Esophagus muscularis mucosa (tissue), 4 donors: ENCODE measurements at regions not wholly inside any gene's neighbourhood (a gene's known extent, or its start where the extent isn't known, plus 50 kb on each side); places are given as distances from the start of the nearest gene placed in this dataset.

Experiments used
- EP300 ChIP-seq: sonication (generic); formaldehyde crosslinking; IDR thresholded peaks from one replicate; pipeline ENCODE4 v1.6.1; 2017; ENCODE audit warnings: antibody characterized with exemption
- POLR2A ChIP-seq: fragments of 450-650 bp; IDR thresholded peaks from one replicate; pipeline ENCODE4 v1.6.1; 2017; ENCODE audit warnings: antibody characterized with exemption, moderate library complexity, mild to moderate bottlenecking, low read depth
- POLR2AphosphoS5 ChIP-seq, 2 donors: sonication (generic); formaldehyde crosslinking; IDR thresholded peaks; one replicate each; pipeline ENCODE4 v1.6.1; 2017; ENCODE audit warnings: antibody characterized with exemption in 2 of 2
- TF ChIP-seq, protein P1 (sequence below), 3 experiments: fragments of 200-600 bp in 2 of 3; fragments of 450-650 bp in 1 of 3; sonication (generic) in 2 of 3; IDR thresholded peaks; one replicate each; pipeline ENCODE4 v1.5.1; 2017 to 2019; ENCODE audit warnings: antibody characterized with exemption in 3 of 3, mild to moderate bottlenecking in 2 of 3, moderate library complexity in 1 of 3

DNA sequence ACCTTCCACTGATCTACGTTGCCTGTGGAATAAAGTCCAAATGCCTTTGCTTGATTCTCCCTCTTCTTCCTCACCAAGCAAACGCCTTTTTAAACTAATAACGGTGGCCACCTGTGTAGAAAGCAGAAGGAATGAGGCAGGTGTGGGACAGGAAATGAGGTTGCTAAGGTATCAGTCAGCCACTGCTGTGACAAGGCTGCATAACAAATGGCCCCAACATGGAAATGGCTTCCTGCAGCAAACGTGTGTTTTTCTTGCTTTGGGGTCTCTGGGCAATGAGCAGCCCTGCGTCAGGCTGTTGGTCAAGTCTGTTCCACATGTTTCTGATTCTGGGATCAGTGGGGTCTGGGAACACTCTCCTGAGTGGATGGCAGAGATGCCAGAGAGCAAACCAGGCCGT, 56.0 kb upstream of the EN2 start:
- TF ChIP-seq, protein P1, sequence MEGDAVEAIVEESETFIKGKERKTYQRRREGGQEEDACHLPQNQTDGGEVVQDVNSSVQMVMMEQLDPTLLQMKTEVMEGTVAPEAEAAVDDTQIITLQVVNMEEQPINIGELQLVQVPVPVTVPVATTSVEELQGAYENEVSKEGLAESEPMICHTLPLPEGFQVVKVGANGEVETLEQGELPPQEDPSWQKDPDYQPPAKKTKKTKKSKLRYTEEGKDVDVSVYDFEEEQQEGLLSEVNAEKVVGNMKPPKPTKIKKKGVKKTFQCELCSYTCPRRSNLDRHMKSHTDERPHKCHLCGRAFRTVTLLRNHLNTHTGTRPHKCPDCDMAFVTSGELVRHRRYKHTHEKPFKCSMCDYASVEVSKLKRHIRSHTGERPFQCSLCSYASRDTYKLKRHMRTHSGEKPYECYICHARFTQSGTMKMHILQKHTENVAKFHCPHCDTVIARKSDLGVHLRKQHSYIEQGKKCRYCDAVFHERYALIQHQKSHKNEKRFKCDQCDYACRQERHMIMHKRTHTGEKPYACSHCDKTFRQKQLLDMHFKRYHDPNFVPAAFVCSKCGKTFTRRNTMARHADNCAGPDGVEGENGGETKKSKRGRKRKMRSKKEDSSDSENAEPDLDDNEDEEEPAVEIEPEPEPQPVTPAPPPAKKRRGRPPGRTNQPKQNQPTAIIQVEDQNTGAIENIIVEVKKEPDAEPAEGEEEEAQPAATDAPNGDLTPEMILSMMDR (IDR thresholded peaks at IDR 0.05) = no peak
- no peak for TF ChIP-seq POLR2A
- no peak for TF ChIP-seq EP300
- TF ChIP-seq POLR2AphosphoS5 (IDR thresholded peaks at IDR 0.05) = no peak
